Amygdala (tissue), 56 donors: ENCODE measurements at regions not wholly inside any gene's neighbourhood (a gene's known extent, or its start where the extent isn't known, plus 50 kb on each side); places are given as distances from the start of the nearest gene placed in this dataset.
"Not testable (repeated sequence)": the region's sequence is repeated elsewhere in the genome, so short reads cannot be mapped to it uniquely, and the experiment has no call there.

Experiments
- DNase-seq, 56 donors: peaks; one replicate each; lab custom pipeline; 2025; lab: John Stamatoyannopoulos, UW

- not testable (repeated sequence) for DNase-seq
These were observed 82.5 kb downstream of the POTEH start for GRCh38 chr22:15772337-15772736.

- DNase-seq, result not testable (repeated sequence)
These were observed 85.3 kb downstream of the POTEH start for GRCh38 chr22:15775118-15775517.

DNA sequence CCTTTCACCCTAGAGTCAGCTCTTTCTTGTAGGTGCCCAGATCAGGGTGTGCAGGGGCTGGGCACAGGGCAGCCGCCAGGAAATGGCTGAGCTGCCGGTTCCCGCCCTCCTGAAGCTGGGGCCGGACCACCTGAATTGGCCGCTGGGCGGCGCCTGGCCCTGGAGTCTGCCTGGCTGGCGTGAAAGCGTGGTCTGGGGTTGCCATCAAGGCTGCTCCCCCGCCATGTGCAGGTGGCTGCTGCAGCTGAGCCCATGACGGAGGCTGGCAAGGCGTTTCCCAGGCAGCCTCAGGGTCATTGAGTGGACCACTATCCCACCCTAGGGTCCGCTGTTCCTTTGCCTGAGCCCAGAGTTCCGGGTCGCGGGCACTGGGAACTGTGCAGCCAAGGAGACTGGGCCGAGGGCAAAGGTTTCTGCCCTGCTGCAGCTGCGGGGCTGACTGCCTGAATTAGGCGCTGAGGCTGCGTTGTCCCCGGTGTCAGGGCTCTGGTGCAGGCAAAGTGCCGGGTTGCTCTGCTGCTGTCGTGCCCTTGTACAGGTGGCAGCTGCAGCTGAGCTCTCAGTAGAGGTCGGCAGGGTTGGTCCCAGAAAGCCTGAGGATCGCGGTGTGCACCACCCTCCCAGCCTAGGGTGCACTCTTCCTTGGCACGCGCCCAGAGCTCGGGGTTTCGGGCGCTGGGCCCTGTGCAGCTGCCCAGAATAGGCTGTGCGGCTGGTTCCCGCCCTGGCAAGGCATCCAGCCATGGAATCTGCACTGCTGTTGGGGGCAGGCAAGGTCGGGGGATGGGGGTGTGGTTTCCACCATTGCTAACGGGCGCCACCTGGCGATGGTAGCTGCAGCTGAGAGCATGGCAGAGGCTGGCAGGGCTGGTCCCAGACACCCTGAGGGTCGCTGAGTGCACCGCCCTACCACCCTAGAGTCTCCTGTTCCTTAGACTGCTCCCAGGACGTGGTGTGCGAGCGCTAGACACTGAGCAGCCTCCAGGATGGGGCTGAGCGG is 86.1 kb downstream of the POTEH start:
- not testable (repeated sequence) for DNase-seq

DNA sequence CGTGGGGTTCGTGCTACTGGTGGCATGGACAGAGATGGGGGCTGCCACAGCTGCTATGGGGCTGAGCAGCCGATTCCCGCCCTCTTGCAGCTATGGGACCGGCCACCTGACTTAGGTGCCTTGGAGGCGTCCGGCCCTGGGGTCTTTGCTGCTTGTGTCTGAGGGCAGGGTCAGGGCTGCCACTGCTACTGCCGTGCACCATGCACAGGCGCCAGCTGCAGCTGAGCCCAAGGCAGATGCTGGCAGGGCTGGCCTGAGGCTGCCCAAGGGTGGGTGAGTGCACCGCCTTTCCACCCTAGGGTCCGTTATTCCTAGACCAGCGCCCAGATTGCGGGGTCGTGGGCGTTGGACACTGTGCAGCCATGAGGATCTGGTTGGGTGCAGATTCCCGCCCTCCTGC is 86.9 kb downstream of the POTEH start:
- not testable (repeated sequence) for DNase-seq

DNA sequence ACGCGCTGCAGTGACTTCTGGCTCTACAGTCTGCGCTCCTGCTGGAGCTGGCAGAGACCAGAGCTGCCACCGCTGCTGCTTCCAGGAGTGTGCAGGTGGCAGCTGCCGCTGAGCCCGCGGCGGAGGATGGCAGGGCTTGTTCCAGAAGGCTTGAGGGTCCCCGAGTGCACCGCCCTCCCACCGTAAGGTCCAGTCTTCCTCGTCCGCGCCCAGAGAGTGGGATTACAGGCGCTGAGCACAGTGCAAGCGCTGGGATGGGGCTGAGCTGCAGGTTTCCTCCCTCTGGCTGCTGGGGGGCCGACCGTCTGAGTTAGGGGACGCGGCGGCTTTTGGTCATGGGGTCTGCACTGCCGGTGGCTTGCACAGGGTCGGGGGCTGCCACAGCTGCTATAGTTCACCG is 87.3 kb downstream of the POTEH start:
- not testable (repeated sequence) for DNase-seq

GRCh38 chr22:15777557-15777956 is 87.7 kb downstream of the POTEH start:
- DNase-seq, result not testable (repeated sequence)

DNA sequence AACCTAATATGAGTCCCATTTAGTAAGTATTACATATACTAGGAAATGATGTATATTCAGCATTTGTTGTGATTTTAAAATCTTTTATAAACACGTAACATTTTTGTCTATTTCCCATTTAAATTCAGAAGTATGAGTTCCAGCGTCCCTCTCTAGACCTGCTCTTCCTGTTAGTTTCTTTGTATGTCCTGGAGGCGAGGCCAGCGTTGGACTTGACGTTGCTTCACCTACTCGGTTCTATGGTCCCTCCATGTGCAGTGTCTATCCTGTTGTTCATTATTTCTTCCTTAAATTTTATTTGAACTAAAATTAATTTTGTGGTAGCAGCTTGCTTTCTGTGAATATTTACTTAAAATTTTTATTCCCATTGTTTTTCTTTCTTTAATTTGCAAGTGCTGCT is 88.5 kb downstream of the POTEH start:
- not testable (repeated sequence) for DNase-seq

DNA sequence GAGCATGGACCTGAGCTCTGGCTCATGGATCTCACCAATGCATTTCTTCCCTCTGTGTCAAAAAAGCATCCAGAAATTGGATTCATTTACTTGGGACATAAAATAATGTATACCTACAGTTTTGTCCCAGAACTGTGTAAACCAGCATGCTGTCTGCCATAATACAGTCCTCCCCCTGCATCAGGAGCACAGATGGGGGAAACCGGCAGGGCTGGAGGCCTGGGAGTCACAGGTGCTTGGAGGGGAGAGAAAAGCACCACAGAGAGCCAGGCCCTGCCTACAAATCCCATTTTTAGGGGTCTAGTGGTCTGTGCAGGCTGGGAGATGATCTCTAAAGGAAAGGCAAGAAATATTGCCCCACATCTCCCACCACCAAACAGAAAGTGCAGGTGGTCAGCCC is 91.8 kb downstream of the POTEH start:
- not testable (repeated sequence) for DNase-seq

- DNase-seq, result not testable (repeated sequence)
These were observed 93.1 kb downstream of the POTEH start for GRCh38 chr22:15782933-15783332.

DNA sequence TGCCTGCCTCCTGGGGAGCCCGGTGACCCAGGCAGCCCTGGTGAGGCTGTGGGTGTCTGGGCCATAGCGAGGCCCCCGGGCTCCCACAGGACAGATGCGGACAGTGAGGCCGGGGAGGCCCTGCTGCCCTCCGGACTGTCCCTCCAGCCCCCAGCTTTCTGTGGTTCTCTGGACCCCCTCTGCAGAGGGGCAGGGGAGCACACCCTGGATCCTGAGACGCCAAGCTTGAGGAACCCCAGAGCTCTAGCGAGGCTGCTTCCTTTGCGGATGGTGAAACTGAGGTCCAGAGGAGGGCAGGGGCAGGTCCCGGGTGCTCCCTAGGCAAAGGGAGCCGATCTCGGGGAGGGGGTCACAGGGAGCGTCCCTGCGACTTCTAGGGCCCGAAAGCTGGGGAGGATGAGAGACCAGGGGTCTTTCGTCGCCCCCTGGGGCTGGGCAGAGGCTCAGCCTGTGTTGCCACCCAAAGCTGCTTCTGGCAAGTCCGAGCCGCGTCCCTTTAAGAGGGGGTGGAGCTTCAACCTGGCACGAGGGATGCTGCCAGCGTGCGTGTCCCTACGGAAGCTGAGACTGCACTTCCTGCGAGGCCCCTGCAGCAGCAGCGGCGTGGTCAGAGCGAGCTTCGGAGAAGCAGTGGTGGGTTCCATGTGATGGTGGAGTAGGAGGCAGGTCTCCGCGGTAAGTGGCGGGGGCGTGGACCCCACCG is 94.7 kb downstream of the POTEH start:
- not testable (repeated sequence) for DNase-seq

DNA sequence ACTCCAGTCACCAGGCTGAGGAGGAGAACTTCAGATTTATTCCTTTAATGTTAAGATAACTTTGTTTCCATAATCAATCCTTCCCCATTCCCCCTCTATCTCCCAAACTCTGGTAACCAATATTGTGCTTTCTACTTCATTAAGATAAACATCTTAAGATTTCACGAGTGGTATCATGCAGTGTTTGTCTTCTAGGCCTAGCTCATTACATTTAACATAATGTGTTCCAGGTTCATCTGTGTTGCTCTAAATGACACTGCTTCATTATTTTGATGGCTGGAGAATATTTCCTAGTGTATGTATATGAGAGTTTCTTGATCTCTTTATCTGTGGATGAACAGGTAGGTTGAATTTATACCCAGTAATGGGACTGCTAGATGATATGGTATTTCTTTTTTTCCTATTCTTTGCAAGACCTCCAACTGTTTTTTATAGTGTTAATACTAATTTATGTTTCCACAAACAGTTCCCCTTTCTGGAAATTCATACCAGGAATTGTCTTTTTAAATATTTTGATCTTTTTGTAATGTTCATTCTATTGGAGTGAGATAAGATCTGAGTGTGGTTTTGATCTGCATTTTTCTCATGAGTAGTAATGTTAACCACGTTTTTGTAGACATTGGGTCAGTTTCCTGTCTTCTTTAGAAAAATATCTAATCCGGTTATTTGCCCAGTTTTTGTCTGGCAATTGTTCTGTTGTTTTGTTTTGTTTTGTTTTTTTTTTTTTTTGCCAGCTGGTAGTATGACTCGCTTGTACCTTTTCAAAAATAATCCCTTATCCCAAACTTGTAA is 97.3 kb downstream of the POTEH start:
- DNase-seq, result not testable (repeated sequence)

DNA sequence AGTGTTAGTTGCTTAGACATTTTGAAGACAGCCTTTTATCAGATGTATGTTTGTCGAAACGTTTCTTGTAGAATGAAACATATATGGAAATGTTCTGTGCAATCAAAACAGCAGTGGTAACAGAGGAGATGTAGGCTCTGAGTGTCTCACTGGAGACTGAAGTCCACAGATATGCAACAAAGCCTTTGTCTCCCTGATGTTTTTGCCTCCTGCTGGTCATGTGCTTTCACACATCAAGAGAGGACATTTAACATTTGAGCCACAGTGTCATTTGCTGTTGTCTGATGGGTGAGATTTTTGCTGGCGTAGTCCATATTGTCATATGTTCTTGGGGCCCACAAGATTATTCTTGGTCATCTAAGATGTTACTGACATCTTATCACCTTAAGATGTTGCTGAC is 101.7 kb downstream of the POTEH start:
- not testable (repeated sequence) for DNase-seq

DNA sequence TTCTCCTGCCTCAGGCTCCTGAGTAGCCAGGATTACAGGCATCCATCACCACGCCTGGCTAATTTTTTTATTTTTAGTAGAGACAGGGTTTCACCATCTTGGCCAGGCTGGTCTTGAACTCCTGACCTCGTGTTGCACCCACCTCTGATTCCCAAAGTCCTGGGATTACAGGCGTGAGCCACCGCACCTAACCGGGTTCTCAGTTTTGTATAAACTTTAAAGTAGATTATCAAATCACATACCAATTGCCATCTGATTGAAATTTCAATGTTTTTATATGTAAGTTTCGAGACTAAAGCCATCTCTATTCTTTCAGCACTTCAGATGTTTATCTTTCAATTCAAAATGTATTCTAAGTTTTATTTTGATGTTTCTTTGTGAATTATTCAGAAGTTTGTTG is 110.1 kb downstream of the POTEH start:
- not testable (repeated sequence) for DNase-seq

GRCh38 chr22:15811141-15811540 is 121.3 kb downstream of the POTEH start:
- not testable (repeated sequence) for DNase-seq

DNA sequence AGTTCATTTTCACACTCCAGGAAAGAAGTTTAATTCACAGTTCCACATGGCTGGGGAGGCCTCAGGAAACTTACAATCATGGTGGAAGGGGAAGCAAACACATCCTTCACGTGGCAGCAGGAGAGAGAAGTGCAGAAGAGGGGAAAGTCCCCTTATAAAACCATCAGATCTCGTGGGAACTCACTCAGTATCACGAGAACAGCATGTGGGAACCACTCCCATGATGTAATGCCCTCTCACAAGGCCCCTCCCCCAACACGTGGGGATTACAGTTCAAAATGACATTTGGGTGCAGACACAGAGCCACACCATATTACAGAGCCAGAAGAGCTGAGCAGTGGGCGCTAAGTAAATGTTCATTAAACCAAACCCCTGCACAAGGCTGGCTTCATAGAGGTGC is 126.0 kb downstream of the POTEH start:
- DNase-seq, result not testable (repeated sequence)

DNA sequence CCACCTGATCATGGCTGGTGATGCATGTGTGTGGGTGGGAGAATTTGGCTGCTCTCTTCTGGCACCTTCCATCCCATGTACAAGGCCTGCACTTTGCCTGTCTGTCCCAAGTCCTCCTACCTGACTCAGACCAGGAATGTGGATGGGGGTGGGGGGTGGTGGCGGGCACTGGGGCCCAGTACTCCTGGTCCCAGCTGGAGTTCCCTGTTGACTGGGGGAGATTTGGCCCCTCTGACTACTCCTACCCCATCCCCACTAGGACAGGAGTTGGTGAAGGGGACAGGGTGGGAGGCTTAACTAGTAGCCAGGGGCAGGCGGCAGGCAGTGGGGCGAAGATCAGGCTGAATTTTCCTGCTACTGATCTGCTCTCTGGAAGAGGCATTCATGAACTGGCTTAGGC is 126.6 kb downstream of the POTEH start:
- DNase-seq, result not testable (repeated sequence)

GRCh38 chr22:15817264-15817663 is 127.4 kb downstream of the POTEH start:
- not testable (repeated sequence) for DNase-seq

DNA sequence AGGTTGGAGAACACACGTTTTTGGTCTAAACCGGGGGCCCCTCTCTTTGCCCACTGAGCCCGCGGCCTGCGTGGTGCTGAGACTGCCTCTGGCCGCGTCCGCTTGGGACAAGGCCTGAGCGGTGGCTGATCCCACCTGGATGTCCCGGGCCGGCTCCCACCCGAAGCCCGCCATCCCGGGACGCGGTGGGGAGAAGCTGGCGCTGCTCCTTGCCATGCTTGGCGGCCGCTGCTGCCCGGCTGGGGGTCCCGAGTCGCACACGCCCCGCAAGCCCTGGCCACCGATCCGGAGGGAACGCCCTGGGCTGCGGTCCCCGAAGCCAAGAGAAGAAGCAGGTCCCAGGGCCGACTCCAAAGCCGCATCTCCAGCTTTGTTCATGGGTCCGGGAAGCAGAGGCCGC is 130.1 kb downstream of the POTEH start:
- DNase-seq, result not testable (repeated sequence)

DNA sequence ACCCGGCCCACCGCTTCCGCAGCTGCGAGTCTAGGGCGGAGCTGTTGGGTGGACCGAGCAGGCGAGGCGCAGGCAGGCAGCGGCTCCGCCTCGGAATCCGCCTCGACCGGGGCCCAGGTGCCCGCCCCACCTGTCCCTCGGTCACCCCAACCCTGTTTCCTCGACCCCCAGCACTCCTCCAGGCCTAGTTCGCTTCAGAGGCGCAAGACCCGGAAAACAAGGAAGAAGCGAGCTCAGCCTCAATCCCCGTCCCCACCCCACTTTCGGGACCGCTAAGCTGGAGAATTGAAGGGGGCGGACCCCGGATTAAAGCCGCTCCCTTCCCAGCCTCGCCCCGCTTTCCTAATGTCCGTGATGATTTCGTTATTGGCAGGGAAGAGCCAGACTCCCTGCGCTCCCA is 131.3 kb downstream of the POTEH start:
- not testable (repeated sequence) for DNase-seq

- not testable (repeated sequence) for DNase-seq
These were observed 132.2 kb downstream of the POTEH start for GRCh38 chr22:15822001-15822400.

DNA sequence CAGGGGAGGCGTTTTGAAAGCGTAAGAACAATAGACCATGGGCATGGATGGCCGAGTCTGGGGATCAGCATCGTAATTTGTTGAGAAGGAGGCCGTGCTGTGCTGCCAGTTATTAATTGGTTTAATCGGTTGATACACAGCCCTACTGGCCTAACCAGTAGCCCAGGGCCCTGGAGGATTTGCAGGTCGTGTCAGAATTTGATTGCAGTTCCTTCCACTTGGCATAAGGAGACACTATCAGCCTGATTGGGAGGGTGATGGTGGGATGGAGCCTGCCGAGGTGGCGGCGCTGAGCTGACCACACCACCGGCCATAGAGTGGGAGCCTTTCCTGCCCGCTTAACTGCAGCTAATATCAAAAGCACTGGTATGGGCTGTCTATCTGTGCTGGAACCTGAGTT is 133.4 kb downstream of the POTEH start:
- DNase-seq, result not testable (repeated sequence)
